ENCODE measurements at regions not wholly inside any gene's neighbourhood (a gene's known extent, or its start where the extent isn't known, plus 50 kb on each side); places are given as distances from the start of the nearest gene placed in this dataset.

DNA sequence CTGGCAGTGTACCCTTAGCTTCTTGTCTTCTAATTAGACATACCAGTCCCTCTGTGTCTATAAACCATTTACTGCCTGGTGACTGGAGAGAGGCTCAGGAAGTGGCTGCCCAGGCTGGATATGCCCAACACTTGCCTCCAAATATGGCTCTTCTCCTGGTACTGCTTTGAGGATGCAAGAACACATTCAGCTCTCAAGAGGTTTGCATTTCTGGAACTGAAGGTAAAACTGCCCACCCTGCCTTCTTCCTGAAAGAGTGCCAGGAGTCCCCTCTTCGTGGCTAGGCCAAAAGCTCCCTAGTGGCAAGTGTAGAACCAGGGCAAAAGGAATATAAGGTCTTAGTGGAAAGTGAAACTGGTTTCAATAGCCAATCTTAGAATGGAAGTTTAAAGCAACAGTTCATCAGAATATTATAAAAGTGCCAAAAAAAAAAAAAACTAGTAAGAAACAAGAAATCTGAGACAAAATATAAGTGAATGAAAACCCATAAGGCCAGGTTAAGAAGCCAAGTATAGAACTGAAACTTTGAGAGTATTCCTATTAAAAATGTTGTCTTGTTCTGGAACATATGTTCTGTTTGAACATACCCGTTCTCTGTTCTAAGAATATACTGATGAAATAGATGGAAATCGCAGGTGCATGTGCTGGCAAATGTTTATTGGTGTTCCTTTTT is 77.2 kb upstream of the CTTNBP2NL start (continued):
- peak; percentile 85; the same call in 1 of the 2 replicates for TF ChIP-seq RHOXF2B (CRISPR knock-in tag; conservative IDR thresholded peaks at IDR 0.05)
- TF ChIP-seq POLR2AphosphoS2 (IDR thresholded peaks at IDR 0.05; ENCODE audit: low read length) = no peak
- TF ChIP-seq ZNF232 (CRISPR knock-in tag; IDR thresholded peaks at IDR 0.05) = no peak
- TF ChIP-seq, protein P1, sequence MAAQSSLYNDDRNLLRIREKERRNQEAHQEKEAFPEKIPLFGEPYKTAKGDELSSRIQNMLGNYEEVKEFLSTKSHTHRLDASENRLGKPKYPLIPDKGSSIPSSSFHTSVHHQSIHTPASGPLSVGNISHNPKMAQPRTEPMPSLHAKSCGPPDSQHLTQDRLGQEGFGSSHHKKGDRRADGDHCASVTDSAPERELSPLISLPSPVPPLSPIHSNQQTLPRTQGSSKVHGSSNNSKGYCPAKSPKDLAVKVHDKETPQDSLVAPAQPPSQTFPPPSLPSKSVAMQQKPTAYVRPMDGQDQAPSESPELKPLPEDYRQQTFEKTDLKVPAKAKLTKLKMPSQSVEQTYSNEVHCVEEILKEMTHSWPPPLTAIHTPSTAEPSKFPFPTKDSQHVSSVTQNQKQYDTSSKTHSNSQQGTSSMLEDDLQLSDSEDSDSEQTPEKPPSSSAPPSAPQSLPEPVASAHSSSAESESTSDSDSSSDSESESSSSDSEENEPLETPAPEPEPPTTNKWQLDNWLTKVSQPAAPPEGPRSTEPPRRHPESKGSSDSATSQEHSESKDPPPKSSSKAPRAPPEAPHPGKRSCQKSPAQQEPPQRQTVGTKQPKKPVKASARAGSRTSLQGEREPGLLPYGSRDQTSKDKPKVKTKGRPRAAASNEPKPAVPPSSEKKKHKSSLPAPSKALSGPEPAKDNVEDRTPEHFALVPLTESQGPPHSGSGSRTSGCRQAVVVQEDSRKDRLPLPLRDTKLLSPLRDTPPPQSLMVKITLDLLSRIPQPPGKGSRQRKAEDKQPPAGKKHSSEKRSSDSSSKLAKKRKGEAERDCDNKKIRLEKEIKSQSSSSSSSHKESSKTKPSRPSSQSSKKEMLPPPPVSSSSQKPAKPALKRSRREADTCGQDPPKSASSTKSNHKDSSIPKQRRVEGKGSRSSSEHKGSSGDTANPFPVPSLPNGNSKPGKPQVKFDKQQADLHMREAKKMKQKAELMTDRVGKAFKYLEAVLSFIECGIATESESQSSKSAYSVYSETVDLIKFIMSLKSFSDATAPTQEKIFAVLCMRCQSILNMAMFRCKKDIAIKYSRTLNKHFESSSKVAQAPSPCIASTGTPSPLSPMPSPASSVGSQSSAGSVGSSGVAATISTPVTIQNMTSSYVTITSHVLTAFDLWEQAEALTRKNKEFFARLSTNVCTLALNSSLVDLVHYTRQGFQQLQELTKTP (IDR thresholded peaks at IDR 0.05; ENCODE audit: low read depth in 1 of 2, partially characterized antibody in 2 of 2) = peak in 1 of 2 experiments; percentile 34
- no peak for TF ChIP-seq HNRNPUL1 (IDR thresholded peaks at IDR 0.05; ENCODE audit: low read length)
- no peak for TF ChIP-seq RFX7 (CRISPR knock-in tag; IDR thresholded peaks at IDR 0.05)
- no peak for TF ChIP-seq ASH1L (IDR thresholded peaks at IDR 0.05; ENCODE audit: borderline replicate concordance, low read depth, partially characterized antibody)
- TF ChIP-seq EP400 (IDR thresholded peaks at IDR 0.05) = peak; percentile 38; the same call in 1 of the 2 replicates
- peak; percentile 49; the same call in 1 of the 2 replicates for TF ChIP-seq ZNF239 (CRISPR knock-in tag; IDR thresholded peaks at IDR 0.05)
- TF ChIP-seq, protein P2, sequence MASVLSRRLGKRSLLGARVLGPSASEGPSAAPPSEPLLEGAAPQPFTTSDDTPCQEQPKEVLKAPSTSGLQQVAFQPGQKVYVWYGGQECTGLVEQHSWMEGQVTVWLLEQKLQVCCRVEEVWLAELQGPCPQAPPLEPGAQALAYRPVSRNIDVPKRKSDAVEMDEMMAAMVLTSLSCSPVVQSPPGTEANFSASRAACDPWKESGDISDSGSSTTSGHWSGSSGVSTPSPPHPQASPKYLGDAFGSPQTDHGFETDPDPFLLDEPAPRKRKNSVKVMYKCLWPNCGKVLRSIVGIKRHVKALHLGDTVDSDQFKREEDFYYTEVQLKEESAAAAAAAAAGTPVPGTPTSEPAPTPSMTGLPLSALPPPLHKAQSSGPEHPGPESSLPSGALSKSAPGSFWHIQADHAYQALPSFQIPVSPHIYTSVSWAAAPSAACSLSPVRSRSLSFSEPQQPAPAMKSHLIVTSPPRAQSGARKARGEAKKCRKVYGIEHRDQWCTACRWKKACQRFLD (CRISPR knock-in tag; IDR thresholded peaks at IDR 0.05) = peak; percentile 91; the same call in 1 of the 2 replicates
- TF ChIP-seq ILK (tag; IDR thresholded peaks at IDR 0.05; ENCODE audit: borderline replicate concordance, low read depth) = no peak
- TF ChIP-seq, protein P3, sequence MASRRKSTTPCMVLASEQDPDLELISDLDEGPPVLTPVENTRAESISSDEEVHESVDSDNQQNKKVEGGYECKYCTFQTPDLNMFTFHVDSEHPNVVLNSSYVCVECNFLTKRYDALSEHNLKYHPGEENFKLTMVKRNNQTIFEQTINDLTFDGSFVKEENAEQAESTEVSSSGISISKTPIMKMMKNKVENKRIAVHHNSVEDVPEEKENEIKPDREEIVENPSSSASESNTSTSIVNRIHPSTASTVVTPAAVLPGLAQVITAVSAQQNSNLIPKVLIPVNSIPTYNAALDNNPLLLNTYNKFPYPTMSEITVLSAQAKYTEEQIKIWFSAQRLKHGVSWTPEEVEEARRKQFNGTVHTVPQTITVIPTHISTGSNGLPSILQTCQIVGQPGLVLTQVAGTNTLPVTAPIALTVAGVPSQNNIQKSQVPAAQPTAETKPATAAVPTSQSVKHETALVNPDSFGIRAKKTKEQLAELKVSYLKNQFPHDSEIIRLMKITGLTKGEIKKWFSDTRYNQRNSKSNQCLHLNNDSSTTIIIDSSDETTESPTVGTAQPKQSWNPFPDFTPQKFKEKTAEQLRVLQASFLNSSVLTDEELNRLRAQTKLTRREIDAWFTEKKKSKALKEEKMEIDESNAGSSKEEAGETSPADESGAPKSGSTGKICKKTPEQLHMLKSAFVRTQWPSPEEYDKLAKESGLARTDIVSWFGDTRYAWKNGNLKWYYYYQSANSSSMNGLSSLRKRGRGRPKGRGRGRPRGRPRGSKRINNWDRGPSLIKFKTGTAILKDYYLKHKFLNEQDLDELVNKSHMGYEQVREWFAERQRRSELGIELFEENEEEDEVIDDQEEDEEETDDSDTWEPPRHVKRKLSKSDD (conservative IDR thresholded peaks at IDR 0.05; ENCODE audit: low read length) = no peak
- no peak for TF ChIP-seq MCM7 (IDR thresholded peaks at IDR 0.05)
- TF ChIP-seq TEAD1 (CRISPR knock-in tag; IDR thresholded peaks at IDR 0.05) = 0 out of 4 replicates have a peak, but pooled peaks of 1 of the 2 experiments have one; percentile 13
- TF ChIP-seq LARP7 (IDR thresholded peaks at IDR 0.05) = no peak
- TF ChIP-seq MIER1 (IDR thresholded peaks at IDR 0.05; ENCODE audit: low read depth) = no peak
- TF ChIP-seq FOSL1 (tag; conservative IDR thresholded peaks at IDR 0.05) = peak; percentile 73
- no peak for TF ChIP-seq ZNF695 (CRISPR knock-in tag; IDR thresholded peaks at IDR 0.05)
- TF ChIP-seq ATF1 (CRISPR knock-in tag; IDR thresholded peaks at IDR 0.05) = no peak
- 0 out of 2 replicates have a peak, but pooled peaks have one; percentile 9 for TF ChIP-seq ATF1 (tag; IDR thresholded peaks at IDR 0.05)
- TF ChIP-seq ZNF830 (CRISPR knock-in tag; IDR thresholded peaks at IDR 0.05) = no peak

Data from K562 (cell line).